ELR (cell line): ENCODE measurements at regions not wholly inside any gene's neighbourhood (a gene's known extent, or its start where the extent isn't known, plus 50 kb on each side); places are given as distances from the start of the nearest gene placed in this dataset.
"Not testable (repeated sequence)": the region's sequence is repeated elsewhere in the genome, so short reads cannot be mapped to it uniquely, and the experiment has no call there.

Source experiments
- DNase-seq: peaks from one replicate; pipeline ENCODE4 v3.0.0-alpha.2; 2015; ENCODE audit warnings: low read depth

DNA sequence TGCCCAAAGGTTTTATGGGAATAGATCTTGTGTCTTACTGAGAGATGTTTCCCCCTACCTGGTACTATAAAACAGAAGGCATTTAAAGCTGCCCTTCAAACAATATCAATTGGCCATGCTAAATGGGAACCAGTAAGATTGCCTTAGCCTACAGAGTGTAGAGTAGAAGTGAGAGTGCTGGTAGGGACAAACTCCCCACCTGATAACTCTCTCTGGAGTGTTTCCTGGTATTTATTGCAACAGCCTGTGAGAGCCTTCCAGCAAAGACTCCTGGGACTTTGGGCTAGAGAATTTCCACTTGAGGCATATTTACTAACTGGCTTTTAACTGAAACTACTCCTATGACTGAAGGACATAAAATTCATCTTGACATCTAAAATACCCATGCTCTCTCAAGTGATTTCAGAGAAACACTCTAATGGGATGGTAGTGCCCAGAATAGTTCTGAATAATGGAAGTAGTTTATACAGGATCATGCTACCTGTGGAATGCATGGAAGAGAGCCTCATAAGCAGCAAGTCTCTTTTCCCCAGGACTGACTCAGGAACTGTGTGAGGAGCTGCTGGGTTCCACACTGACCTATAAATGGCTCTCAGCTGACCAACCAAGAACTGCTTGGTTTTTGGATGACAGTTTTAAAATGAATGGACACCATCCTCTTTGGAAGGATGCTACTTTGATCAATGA lies 132.7 kb upstream of the SLITRK5 start:
- DNase-seq: no peak

DNA sequence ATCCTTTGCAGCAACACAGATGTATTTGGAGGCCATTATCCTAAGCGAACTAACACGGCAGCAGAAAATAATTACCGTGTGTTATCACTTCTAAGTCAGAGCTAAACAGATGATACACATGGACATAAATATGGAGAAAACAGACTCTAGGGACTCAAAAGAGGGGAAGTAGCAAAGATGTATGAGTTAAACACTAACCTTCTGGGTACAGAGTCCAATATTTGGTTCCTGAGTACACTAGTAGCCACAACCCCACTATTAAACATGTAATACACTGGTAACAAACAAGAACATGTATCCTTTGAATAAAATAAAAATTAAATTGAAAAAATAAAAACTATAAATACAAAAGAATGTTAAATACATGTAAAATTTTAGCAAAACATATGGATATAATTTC lies 118.0 kb upstream of the SLITRK5 start:
- DNase-seq: no peak

DNA sequence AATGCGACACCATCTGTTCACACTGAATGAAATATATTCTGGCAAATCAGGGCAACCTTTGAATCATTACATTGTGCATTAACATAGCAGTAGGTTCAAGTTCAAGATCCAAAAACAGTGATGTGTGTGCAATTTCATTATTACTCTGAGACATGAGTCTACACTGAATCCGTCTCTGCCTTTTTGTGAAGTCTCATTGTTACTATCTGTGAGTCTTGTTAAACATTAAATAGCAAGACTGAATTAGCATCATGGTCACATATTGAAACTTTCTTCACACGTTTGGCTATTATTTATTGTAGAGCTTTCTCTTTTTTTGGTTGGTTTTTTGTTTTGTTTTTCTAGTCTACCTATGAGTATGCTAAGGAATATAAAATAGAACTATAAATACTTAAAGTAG lies 117.1 kb upstream of the SLITRK5 start:
- no peak for DNase-seq

DNA sequence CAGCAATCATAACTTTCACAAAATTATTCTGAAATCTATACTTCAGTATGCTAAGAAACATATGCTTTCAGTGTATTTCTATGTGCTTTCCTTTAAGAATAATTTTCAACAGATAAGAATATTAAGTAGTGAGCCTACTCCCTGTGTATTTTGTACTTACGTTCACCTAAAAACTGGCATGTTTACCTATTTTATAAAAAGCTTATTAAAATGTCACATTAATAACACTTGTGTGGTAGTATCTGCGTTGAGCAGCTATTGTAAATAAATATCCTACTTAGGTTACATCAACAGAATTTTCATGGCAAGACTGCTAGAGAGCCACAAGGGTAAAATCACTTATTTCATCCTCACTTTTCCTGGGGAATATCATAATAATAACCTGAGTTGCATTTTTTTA lies 113.4 kb upstream of the SLITRK5 start:
- no peak for DNase-seq

DNA sequence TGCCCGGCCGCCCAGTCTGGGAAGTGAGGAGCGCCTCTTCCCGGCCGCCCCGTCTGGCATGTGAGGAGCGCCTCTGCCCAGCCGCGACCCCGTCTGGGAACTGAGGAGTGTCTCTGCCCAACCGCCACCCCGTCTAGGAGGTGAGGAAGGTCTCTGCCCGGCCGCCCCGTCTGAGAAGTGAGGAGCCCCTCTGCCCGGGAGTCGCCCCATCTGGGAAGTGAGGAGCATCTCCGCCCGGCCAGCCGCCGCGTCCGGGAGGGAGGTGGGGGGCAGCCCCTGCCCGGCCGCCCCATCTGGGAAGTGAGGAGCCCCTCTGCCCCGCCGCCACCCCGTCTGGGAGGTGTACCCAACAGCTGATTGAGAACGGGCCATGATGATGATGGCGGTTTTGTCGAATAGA lies 109.6 kb upstream of the SLITRK5 start:
- not testable (repeated sequence) for DNase-seq

DNA sequence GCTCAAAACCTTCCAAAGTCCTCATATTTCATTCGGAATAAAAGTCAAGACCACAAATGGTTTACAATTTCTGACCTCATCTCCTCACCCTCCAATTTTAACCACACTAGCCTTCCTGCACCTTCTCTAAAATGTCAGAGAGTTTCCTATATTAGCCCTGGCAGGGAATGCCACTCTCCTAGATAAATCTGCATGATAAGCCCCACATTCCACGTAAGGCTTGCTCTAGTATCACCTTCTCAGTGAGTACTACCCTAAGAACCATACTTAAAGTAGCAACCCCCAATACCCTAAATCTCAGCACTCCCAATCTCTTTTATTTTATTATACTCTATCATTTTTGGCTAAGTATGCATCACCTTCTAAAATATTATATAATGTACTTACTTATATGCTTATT lies 100.5 kb upstream of the SLITRK5 start:
- no peak for DNase-seq

DNA sequence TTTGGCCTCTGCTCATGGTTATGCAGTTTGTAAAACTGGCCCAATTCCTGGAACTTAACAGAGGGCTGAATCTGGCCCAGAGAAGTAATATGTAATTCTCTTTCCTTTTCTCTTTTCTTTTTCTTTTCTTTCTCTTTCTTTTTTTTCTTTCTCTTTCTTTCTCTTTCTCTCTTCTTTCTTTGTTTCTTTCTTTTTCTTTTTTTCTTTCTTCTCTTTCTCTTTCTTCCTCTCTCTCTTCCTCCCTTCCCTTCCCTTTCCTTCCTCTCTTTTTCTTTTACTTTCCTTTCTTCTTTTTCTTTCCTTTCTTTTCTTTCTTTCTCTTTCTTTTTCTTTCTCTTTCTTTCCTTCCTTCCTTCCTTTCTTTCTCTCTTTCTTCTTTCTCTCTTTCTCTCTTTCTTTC lies 88.8 kb upstream of the SLITRK5 start:
- DNase-seq: no peak

DNA sequence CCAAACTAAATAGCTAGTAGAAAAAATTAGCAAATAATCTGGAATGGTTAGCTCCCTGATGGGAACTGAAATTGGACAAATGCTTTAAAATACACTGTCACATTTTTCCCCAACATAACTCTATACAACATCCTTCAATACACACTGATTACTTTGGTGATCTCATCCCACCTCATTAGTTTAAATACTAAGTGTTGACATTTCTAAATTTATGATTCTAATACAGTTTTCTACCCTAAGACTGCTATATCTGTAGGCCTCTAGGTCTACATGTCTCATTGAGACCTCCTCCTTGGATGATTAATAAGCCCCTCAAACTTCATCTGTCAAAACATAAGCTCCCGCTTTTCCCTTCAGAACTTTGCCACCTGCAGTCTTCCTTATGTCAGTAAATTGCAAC lies 80.7 kb upstream of the SLITRK5 start:
- no peak for DNase-seq

DNA sequence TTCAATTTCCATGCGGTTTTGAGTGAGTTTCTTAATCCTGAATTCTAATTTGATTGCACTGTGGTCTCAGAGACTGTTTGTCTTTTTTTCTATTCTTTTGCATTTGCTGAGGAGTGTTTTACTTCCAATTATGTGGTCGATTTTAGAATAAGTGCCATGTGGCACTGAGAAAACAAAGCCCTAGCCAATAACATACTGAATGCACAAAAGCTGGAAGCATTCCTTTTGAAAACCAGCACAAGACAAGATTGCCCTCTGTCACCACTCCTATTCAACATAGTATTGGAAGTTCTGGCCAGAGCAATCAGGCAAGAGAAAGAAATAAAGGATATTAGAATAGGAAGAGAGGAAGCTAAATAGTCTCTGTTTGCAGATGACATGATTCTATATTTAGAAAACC lies 66.7 kb upstream of the SLITRK5 start:
- DNase-seq: not testable (repeated sequence)

DNA sequence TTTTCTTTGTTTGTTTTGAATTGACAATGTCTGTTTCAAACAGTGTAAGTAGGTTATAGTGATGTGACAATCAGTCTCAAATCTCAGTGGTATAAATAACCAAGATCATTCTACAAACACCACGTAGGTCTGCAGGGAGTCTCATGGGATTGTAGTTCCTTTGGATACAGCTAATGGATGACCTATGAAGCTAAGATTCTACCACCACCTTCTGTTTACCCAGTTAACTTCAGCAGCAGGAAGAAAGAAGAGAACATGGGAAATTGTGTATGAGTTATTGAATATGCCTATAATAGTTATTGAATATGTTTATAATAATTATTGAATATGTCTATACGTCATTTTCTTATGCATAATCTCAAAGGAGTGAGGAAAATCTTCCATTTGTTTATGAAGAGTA lies 63.9 kb upstream of the SLITRK5 start:
- DNase-seq: no peak

DNA sequence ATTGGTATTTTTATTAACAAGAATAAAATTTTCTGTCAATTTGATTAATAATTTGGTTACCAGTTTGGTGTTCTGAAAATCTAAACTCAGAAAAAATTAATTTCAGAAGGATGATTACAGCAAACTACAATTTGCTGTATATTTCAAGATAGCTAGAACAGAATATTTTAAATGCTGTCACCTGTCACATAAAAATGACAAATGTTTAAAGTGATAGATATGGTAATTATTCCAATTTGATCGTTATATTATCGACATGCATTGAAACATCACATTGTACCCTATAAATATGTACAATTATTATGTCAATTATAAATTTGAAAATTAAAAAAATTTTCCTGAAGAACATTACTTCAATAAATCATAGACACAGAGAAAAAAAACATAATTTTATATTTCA lies 56.9 kb upstream of the SLITRK5 start:
- DNase-seq: no peak
